GM19452 (cell line): ENCODE measurements at regions not wholly inside any gene's neighbourhood (a gene's known extent, or its start where the extent isn't known, plus 50 kb on each side); places are given as distances from the start of the nearest gene placed in this dataset.

Experiments used
- ATAC-seq: cut with Tn5 transposase; IDR thresholded peaks from one replicate; pipeline ENCODE4 v1.9.1; 2021; ENCODE audit not compliant: unreplicated experiment

GRCh38 chr12:126534495-126534894, 1469.3 kb downstream of the AACS start:
- ATAC-seq = no peak

GRCh38 chr12:126534942-126535341, 1469.7 kb downstream of the AACS start:
- ATAC-seq = no peak

DNA sequence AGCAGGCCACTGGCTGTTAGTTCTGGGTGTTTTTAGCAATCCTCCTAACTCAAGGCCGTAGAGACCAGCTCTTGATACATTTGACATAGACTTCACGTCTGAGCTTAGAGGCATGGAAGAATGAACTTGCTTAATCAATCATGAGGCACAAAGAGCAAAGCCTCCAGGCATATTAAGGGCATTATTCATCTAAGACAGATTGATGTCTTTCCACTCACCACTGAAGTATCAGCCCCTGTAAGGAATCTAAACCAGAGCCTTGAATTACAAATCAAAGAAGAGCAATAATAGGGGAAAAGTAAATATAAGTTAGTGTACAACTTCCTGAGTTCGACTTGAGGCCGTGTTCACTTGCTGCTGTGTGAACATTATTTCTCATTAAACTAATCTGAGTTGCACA, 1470.7 kb downstream of the AACS start:
- no peak for ATAC-seq

DNA sequence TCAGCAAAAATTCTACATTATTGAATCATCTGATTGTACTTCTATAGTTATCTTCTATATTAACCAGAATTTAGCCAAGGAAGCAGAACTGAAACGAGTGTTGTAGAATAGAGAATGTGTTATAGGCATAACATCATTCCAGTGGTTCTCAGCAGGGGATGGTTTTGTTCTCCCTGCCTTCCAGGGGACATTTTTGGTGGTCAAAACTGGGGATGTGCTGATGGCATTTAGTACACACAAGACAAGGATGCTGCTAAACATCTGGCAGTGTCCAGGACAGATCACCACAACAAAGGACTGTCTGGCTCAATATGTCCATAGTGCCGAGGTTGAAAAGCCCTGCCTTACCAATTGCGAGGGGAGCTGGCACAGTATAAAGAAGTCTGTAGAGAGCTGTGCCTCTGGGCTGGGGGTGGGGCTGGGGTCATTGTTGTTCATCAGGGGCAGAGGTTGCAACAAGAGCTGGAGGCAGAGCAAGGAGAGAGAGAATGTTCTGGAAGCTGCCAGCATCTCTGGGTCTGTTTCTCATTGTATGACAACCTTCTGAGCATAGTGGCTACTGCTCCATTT, 1472.8 kb downstream of the AACS start:
- no peak for ATAC-seq

DNA sequence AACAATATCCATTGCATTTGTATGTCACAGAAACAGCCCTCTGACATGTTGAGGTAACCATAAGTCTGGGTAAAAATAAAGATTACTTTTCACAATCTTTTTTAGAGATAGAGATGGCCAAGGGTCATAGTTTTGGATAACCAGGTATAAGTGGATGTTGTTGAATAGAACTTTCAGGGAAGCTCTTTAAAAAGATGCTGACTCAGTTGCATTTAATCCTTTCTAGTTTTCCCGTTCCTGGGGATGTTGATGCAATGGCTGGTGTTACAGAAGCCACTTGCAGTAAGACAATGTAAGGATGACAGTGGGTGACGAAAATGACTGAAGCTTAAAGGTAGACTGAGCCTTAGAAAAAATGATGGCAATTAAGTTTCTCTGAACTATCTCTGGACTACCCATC, 1473.7 kb downstream of the AACS start:
- no peak for ATAC-seq

DNA sequence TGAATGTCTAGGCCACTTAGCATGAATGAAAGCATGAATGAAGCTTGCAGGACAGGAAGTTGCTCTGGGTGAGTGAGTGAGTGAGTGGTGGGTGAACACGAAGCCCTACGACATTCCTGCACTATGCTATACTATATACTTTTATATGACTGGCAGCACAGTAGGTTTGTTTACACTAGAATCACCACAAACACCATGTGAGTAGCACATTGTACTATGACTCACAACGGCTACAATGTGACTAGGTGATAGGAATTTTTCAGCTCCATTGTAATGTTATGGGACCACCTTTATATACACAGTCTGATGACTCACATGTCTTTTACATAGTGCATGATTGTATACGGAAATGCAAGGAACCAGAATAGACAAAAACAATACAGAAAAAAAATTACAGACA, 1480.2 kb downstream of the AACS start:
- ATAC-seq = no peak

GRCh38 chr12:126547905-126548304, 1482.7 kb downstream of the AACS start:
- no peak for ATAC-seq

GRCh38 chr12:126551869-126552268, 1486.6 kb downstream of the AACS start:
- no peak for ATAC-seq

DNA sequence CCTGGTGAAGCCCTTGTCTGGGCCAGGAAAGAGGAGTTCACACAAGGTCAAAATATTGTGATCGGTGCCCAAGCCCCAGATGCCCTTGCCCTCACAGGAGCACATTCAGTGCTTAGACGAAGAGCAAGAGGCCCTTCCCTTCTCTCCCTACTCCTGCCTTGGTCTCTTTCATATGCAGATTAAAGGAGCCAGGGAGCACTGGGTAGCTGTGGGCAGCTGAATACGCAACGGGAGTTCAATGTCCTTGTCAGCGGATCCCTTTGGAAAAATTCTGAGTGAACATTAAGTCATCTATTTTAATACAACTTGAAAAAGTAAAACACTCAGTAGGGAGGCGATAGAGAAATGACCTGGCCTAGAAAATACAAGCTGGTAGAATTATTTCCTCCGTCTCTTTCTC, 1489.4 kb downstream of the AACS start:
- ATAC-seq = no peak

DNA sequence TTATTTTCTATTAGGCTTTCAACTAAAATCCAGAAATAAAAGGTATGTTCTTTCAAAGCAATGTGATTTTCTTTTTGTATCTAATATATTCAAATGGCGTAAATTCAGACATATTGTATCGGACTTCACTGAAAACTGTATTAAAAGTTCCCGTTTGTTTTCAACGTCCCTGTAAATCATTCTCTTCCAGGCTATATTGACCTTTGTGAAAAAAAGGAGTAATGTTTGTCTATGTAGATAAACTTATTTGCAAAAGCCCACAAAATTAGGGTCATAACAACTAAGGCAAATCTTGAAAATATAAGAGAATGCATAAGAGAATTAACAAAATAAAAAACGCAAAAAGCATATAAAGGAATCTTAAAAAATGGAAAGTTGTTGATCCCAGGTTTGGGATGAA, 1492.4 kb downstream of the AACS start:
- no peak for ATAC-seq

DNA sequence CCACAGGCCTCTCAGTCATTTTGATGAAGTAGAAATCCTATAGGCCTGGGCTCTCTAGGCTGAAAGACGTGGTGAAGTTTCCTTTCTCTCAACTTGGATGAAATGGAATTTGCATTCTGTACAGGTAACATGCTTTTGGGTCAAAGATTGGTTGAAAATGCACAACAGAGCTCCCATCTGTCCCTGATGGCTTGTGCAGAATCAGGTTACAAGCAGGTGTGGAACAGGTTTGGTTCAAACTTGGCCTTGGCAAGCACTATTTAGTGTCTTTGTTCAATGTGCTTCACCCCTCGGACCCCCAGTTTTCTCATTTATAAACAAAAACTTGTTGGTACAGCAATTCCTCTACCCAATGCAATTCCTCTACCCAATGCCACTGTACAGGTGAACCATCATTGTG, 1493.0 kb downstream of the AACS start:
- ATAC-seq = no peak

- no peak for ATAC-seq
These were observed 1493.6 kb downstream of the AACS start for GRCh38 chr12:126558810-126559209.

DNA sequence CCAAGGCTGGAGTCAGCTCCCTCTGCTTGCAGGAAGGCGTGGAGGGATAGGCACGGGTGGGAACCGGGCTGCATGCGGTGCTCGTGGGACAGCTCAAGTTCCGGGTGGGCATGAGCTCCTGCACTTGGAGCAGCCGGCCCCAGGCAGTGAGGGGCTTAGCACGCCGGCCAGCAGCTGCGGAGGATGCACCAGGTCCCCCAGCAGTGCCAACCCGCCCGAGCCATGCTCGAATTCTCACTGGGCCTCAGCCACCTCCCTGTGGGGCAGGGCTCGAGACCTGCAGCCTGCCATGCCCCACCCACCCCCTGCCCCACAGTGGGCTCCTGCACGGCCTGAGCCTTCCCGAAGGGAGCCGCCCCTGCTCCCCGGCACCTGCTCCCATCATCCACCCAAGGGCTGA, 1501.8 kb downstream of the AACS start:
- no peak for ATAC-seq

GRCh38 chr12:126569706-126570105, 1504.5 kb downstream of the AACS start:
- ATAC-seq = no peak

DNA sequence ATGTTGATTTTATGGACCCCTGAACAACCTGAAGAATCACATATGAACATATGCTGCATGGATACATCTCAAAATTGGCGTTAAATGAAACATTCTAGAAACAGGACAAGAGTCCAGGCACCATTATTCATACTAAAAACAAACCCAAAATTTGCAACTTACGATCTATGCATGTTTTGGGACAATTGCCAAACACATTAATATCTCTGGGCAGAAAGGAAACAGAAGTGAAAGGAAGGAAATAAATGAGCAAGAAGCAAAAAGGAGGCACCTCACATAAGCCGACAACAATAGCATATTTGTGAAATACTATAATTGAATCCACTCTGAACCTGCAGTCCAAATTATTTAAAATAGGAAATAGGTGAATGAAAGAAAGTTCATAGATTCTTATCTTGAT, 1505.3 kb downstream of the AACS start:
- ATAC-seq = no peak

- no peak for ATAC-seq
These were observed 1506.9 kb downstream of the AACS start for GRCh38 chr12:126572170-126572569.

GRCh38 chr12:126581655-126582054, 1516.4 kb downstream of the AACS start:
- no peak for ATAC-seq

GRCh38 chr12:126582231-126582630, 1517.0 kb downstream of the AACS start:
- ATAC-seq = no peak

GRCh38 chr12:126588586-126589249, 1523.5 kb downstream of the AACS start:
- ATAC-seq = no peak

- no peak for ATAC-seq
These were observed 1526.3 kb downstream of the AACS start for GRCh38 chr12:126591533-126591932.

DNA sequence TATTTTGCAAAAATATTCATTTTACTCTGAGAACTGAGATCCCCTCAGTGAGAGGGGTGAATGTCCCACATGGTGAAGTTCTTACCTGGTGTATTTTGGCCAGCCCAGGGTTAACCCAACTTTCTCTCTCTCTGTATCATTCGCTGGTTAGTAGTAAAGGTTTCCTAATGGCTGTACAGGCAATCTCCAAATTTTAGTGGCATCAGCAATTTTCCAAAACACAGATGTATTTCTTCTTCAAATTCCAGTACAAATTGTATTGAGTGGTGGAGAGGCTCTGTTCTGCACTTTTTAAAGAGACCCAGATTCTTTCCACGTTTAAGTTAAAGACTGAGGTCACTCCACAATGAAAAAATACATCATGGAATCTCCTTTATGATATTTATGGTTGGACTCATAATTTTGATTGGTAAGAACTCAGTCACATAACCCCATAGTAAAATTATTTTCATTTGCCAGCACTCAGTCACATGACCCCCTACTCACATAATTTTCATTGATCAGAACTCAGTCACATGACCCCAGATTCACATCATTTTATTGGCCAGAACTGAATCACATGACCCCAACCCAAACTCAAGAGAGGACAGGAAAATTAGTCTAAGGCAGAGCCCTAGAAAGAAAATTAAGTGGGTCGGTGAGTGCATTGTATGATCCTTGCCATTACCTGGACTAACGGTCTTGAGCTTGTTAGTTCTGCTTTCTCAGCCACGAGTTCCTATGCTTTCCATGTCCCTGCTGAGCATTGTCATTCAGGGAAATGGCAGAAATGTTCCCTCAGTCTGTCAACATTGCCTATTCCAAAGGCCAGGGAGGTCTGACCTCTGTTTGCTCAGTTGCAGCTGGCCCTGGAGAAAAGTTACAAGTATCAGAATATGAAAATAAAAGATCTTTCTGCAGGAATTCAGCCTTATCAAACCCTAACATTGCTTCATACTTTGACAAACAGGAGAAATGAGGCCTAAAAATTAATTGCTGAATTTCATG, 1536.2 kb downstream of the AACS start:
- no peak for ATAC-seq

DNA sequence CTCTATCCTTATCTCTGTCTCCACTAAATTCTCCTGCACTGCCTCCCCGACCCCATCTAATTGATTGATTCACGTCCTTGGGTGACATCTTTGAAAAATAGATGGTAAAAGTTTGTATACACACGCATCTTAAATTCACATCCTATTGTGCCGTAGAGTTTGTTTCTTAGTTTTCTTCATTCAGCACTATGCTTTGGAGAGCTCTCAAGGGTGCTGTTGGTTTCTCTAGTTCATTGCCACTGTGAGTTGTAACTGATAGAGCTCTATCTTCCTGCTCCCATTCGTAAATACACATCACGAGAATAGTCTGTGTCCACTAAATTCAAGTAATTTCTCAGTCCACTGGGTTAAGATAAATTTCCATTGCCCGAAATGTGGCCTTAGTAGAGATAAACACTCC, 1537.4 kb downstream of the AACS start:
- ATAC-seq = no peak
